ENCODE measurements at regions not wholly inside any gene's neighbourhood (a gene's known extent, or its start where the extent isn't known, plus 50 kb on each side); places are given as distances from the start of the nearest gene placed in this dataset.

- no peaks in the 10 kb centered on the region for H3K9me3 Mint-ChIP-seq
- no peak for ATAC-seq (ENCODE audit: low read depth)
Measured at GRCh38 chr3:124264346-124264745, 272.4 kb upstream of the ROPN1 start.

GRCh38 chr3:124266487-124266886 is 274.6 kb upstream of the ROPN1 start:
- DNase-seq (ENCODE audit: low spot score in 2 of 2) = no peak
- Mint-ChIP-seq H3K27ac (no peak overlapping the region), H3K27me3 (no peaks in the 10 kb centered on the region), H3K4me1 (no peaks in the 10 kb centered on the region), H3K4me3 (no peak overlapping the region), H3K36me3 (no peaks in the 10 kb centered on the region), H3K9me3 (no peaks in the 10 kb centered on the region)
- no peak for ATAC-seq (ENCODE audit: low read depth)

More at GRCh38 chr3:124264346-124264745, 272.4 kb upstream of the ROPN1 start:
- Mint-ChIP-seq H3K27me3 (no peaks in the 10 kb centered on the region), H3K27ac (no peak overlapping the region), H3K36me3 (no peaks in the 10 kb centered on the region), H3K4me1 (no peaks in the 10 kb centered on the region), H3K4me3 (no peak overlapping the region)
- DNase-seq (ENCODE audit: low spot score in 2 of 2) = no peak

GRCh38 chr3:124267406-124267805 is 275.5 kb upstream of the ROPN1 start:
- H3K4me1 Mint-ChIP-seq = no peaks in the 10 kb centered on the region
- H3K27me3 Mint-ChIP-seq = peaks cover 3% of the 10 kb centered on the region
- no peak overlapping the region for H3K27ac Mint-ChIP-seq
- H3K36me3 Mint-ChIP-seq = no peaks in the 10 kb centered on the region
- ATAC-seq (ENCODE audit: low read depth) = no peak
- H3K4me3 Mint-ChIP-seq = no peak overlapping the region
- no peak for DNase-seq (ENCODE audit: low spot score in 2 of 2)
- H3K9me3 Mint-ChIP-seq = no peaks in the 10 kb centered on the region

- Mint-ChIP-seq H3K36me3 (no peaks in the 10 kb centered on the region), H3K4me3 (no peak overlapping the region), H3K27ac (no peak overlapping the region), H3K27me3 (peaks cover 4% of the 10 kb centered on the region), H3K9me3 (no peaks in the 10 kb centered on the region), H3K4me1 (no peaks in the 10 kb centered on the region)
- no peak for ATAC-seq (ENCODE audit: low read depth)
- no peak for DNase-seq (ENCODE audit: low spot score in 2 of 2)
Measured at GRCh38 chr3:124268355-124268754, 276.4 kb upstream of the ROPN1 start.

- Mint-ChIP-seq H3K4me1 (no peaks in the 10 kb centered on the region), H3K27ac (no peak overlapping the region), H3K4me3 (no peak overlapping the region), H3K27me3 (peaks cover 4% of the 10 kb centered on the region), H3K9me3 (no peaks in the 10 kb centered on the region), H3K36me3 (no peaks in the 10 kb centered on the region)
- no peak for ATAC-seq (ENCODE audit: low read depth)
- DNase-seq (ENCODE audit: low spot score in 2 of 2) = no peak
Measured at GRCh38 chr3:124269619-124270018, 277.7 kb upstream of the ROPN1 start.

- H3K27ac Mint-ChIP-seq = no peak overlapping the region
- DNase-seq (ENCODE audit: low spot score in 2 of 2) = no peak
- H3K4me1 Mint-ChIP-seq = no peaks in the 10 kb centered on the region
- peaks cover 4% of the 10 kb centered on the region for H3K27me3 Mint-ChIP-seq
- no peak for ATAC-seq (ENCODE audit: low read depth)
- H3K36me3 Mint-ChIP-seq = no peaks in the 10 kb centered on the region
- no peak overlapping the region for H3K4me3 Mint-ChIP-seq
- no peaks in the 10 kb centered on the region for H3K9me3 Mint-ChIP-seq
Measured at GRCh38 chr3:124272605-124273151, 280.8 kb upstream of the ROPN1 start.

GRCh38 chr3:124273651-124274050 is 281.7 kb upstream of the ROPN1 start:
- Mint-ChIP-seq H3K4me3 (no peak overlapping the region), H3K27me3 (peaks cover 6% of the 10 kb centered on the region), H3K27ac (no peak overlapping the region), H3K36me3 (no peaks in the 10 kb centered on the region), H3K4me1 (no peaks in the 10 kb centered on the region), H3K9me3 (no peaks in the 10 kb centered on the region)
- no peak for ATAC-seq (ENCODE audit: low read depth)
- DNase-seq (ENCODE audit: low spot score in 2 of 2) = no peak

GRCh38 chr3:124274051-124274450 is 282.1 kb upstream of the ROPN1 start:
- H3K9me3 Mint-ChIP-seq = no peaks in the 10 kb centered on the region
- no peak overlapping the region for H3K27ac Mint-ChIP-seq
- no peaks in the 10 kb centered on the region for H3K4me1 Mint-ChIP-seq
- no peak overlapping the region for H3K4me3 Mint-ChIP-seq
- H3K36me3 Mint-ChIP-seq = no peaks in the 10 kb centered on the region
- ATAC-seq (ENCODE audit: low read depth) (no peak), DNase-seq (ENCODE audit: low spot score in 2 of 2) (no peak)
- H3K27me3 Mint-ChIP-seq = peaks cover 6% of the 10 kb centered on the region

- ATAC-seq (ENCODE audit: low read depth) (no peak), DNase-seq (ENCODE audit: low spot score in 2 of 2) (no peak)
- H3K27me3 Mint-ChIP-seq = peaks cover 6% of the 10 kb centered on the region
- no peak overlapping the region for H3K27ac Mint-ChIP-seq
- H3K4me1 Mint-ChIP-seq = no peaks in the 10 kb centered on the region
- no peaks in the 10 kb centered on the region for H3K9me3 Mint-ChIP-seq
- H3K4me3 Mint-ChIP-seq = no peak overlapping the region
- H3K36me3 Mint-ChIP-seq = no peaks in the 10 kb centered on the region
Measured at GRCh38 chr3:124275412-124275811, 283.5 kb upstream of the ROPN1 start.

- H3K4me3 Mint-ChIP-seq = no peak overlapping the region
- no peaks in the 10 kb centered on the region for H3K36me3 Mint-ChIP-seq
- DNase-seq (ENCODE audit: low spot score in 2 of 2) (no peak), ATAC-seq (ENCODE audit: low read depth) (no peak)
- no peaks in the 10 kb centered on the region for H3K9me3 Mint-ChIP-seq
- H3K27me3 Mint-ChIP-seq = peaks cover 6% of the 10 kb centered on the region
- no peak overlapping the region for H3K27ac Mint-ChIP-seq
- H3K4me1 Mint-ChIP-seq = no peaks in the 10 kb centered on the region
Measured at GRCh38 chr3:124276133-124276532, 284.2 kb upstream of the ROPN1 start.

- peaks cover 6% of the 10 kb centered on the region for H3K27me3 Mint-ChIP-seq
- no peak for ATAC-seq (ENCODE audit: low read depth)
- no peaks in the 10 kb centered on the region for H3K4me1 Mint-ChIP-seq
- DNase-seq (ENCODE audit: low spot score in 2 of 2) = no peak
- H3K9me3 Mint-ChIP-seq = no peaks in the 10 kb centered on the region
- H3K4me3 Mint-ChIP-seq = no peak overlapping the region
- no peak overlapping the region for H3K27ac Mint-ChIP-seq
- H3K36me3 Mint-ChIP-seq = no peaks in the 10 kb centered on the region
Measured at GRCh38 chr3:124276539-124277143, 284.7 kb upstream of the ROPN1 start.

- H3K4me3 Mint-ChIP-seq = no peak overlapping the region
- no peaks in the 10 kb centered on the region for H3K4me1 Mint-ChIP-seq
- no peaks in the 10 kb centered on the region for H3K9me3 Mint-ChIP-seq
- no peaks in the 10 kb centered on the region for H3K36me3 Mint-ChIP-seq
- H3K27me3 Mint-ChIP-seq = peaks cover 6% of the 10 kb centered on the region
- ATAC-seq (ENCODE audit: low read depth) (no peak), DNase-seq (ENCODE audit: low spot score in 2 of 2) (no peak)
- no peak overlapping the region for H3K27ac Mint-ChIP-seq
Measured at GRCh38 chr3:124277144-124277890, 285.4 kb upstream of the ROPN1 start.

GRCh38 chr3:124281453-124282316 is 289.8 kb upstream of the ROPN1 start:
- H3K27ac Mint-ChIP-seq = no peak overlapping the region
- no peak for ATAC-seq (ENCODE audit: low read depth)
- H3K4me1 Mint-ChIP-seq = no peaks in the 10 kb centered on the region
- peaks cover 8% of the 10 kb centered on the region for H3K27me3 Mint-ChIP-seq
- H3K4me3 Mint-ChIP-seq = no peak overlapping the region
- DNase-seq (ENCODE audit: low spot score in 2 of 2) = no peak
- H3K9me3 Mint-ChIP-seq = no peaks in the 10 kb centered on the region
- H3K36me3 Mint-ChIP-seq = no peaks in the 10 kb centered on the region

Measured in memory B cell (primary cell).